DOHH2 (cell line): ENCODE measurements at regions not wholly inside any gene's neighbourhood (a gene's known extent, or its start where the extent isn't known, plus 50 kb on each side); places are given as distances from the start of the nearest gene placed in this dataset.

Source experiments
- H3F3A ChIP-seq: fragments of 200-600 bp; sonication (generic), shearing (Covaris generic); 2 replicates; pipeline ENCODE4 v1.6.0; 2016; ENCODE audit warnings: antibody characterized with exemption, mild to moderate bottlenecking; ENCODE audit not compliant: control insufficient read depth, insufficient read depth
- H3K27ac ChIP-seq: fragments of 200-600 bp; sonication (generic); 2 replicates; pipeline ENCODE4 v1.5.1; 2014; ENCODE audit warnings: low read depth, mild to moderate bottlenecking, low read length, moderate library complexity
- H3K27me3 ChIP-seq: fragments of 200-600 bp; sonication (generic); 2 replicates; pipeline ENCODE4 v1.6.1; 2014; ENCODE audit warnings: mild to moderate bottlenecking, low read length, mixed read lengths; ENCODE audit not compliant: control insufficient read depth
- H3K36me3 ChIP-seq: fragments of 200-600 bp; sonication (generic); 2 replicates; pipeline ENCODE4 v1.6.1; 2014; ENCODE audit warnings: mild to moderate bottlenecking, low read length, moderate library complexity, mixed read lengths; ENCODE audit not compliant: control insufficient read depth
- H3K4me1 ChIP-seq: fragments of 200-600 bp; sonication (generic); 2 replicates; pipeline ENCODE4 v1.6.1; 2014; ENCODE audit warnings: mild to moderate bottlenecking, low read length, mixed read lengths; ENCODE audit not compliant: control insufficient read depth
- H3K4me2 ChIP-seq: fragments of 200-600 bp; sonication (generic); 2 replicates; pipeline ENCODE4 v1.6.0; 2014; ENCODE audit warnings: mild to moderate bottlenecking, low read length, moderate library complexity
- H3K4me3 ChIP-seq: fragments of 200-600 bp; sonication (generic); 2 replicates; pipeline ENCODE4 v1.5.1; 2014; ENCODE audit warnings: mild to moderate bottlenecking, low read length, mixed read lengths
- H3K79me2 ChIP-seq: fragments of 200-600 bp; sonication (generic); 2 replicates; pipeline ENCODE4 v1.6.1; 2014; ENCODE audit warnings: mild to moderate bottlenecking, low read length, mixed read lengths; ENCODE audit not compliant: control insufficient read depth
- H3K9me2 ChIP-seq: fragments of 200-600 bp; sonication (generic); replicated peaks from 2 replicates; pipeline ENCODE4 v1.6.1; 2014; ENCODE audit warnings: mild to moderate bottlenecking, low read length, mixed read lengths; ENCODE audit not compliant: control insufficient read depth
- H3K9me3 ChIP-seq: fragments of 200-600 bp; sonication (generic); 2 replicates; pipeline ENCODE4 v1.6.1; 2014; ENCODE audit warnings: antibody characterized with exemption, low read length, mixed read lengths; ENCODE audit not compliant: control insufficient read depth, insufficient read depth
- H4K20me1 ChIP-seq: fragments of 200-600 bp; sonication (generic); 2 replicates; pipeline ENCODE4 v1.6.0; 2014; ENCODE audit warnings: low read depth, mild to moderate bottlenecking, antibody characterized with exemption, low read length, moderate library complexity; ENCODE audit not compliant: control insufficient read depth, insufficient read depth
- CTCF ChIP-seq: fragments of 200-600 bp; sonication (generic); IDR thresholded peaks from one replicate; pipeline ENCODE4 v1.5.1; 2014; ENCODE audit warnings: antibody characterized with exemption, mild to moderate bottlenecking, low read depth, low read length; ENCODE audit not compliant: poor library complexity, severe bottlenecking
- EZH2phosphoT487 ChIP-seq: fragments of 200-600 bp; sonication (generic); IDR thresholded peaks from 2 replicates; pipeline ENCODE4 v1.6.1; 2017; ENCODE audit warnings: borderline replicate concordance, mild to moderate bottlenecking, antibody characterized with exemption, low read length, moderate library complexity, mixed read lengths

- Histone ChIP-seq H3K36me3 (no peaks in the 10 kb centered on the region), H3K27ac (no peak overlapping the region), H3K9me2 (no peaks in the 10 kb centered on the region), H3K79me2 (no peaks in the 10 kb centered on the region), H3F3A (no peaks in the 10 kb centered on the region), H3K4me3 (no peak overlapping the region), H3K27me3 (peaks cover 6% of the 10 kb centered on the region; the same call in 1 of the 2 replicates), H3K9me3 (no peaks in the 10 kb centered on the region), H3K4me1 (peaks cover 3% of the 10 kb centered on the region), H3K4me2 (no peak overlapping the region), H4K20me1 (no peaks in the 10 kb centered on the region)
- no peak for TF ChIP-seq EZH2phosphoT487
- TF ChIP-seq CTCF = no peak
Measured at GRCh38 chr1:18038051-18038450, 69.5 kb upstream of the IGSF21 start.

- Histone ChIP-seq H3K9me3 (no peaks in the 10 kb centered on the region), H3K36me3 (no peaks in the 10 kb centered on the region), H3K4me3 (no peak overlapping the region), H4K20me1 (no peaks in the 10 kb centered on the region), H3K27me3 (peaks cover 6% of the 10 kb centered on the region; the same call in 1 of the 2 replicates), H3K4me1 (peaks cover 3% of the 10 kb centered on the region), H3F3A (no peaks in the 10 kb centered on the region), H3K79me2 (no peaks in the 10 kb centered on the region), H3K27ac (no peak overlapping the region), H3K9me2 (no peaks in the 10 kb centered on the region), H3K4me2 (no peak overlapping the region)
- TF ChIP-seq EZH2phosphoT487 = no peak
- no peak for TF ChIP-seq CTCF
Measured at GRCh38 chr1:18039102-18039501, 68.5 kb upstream of the IGSF21 start.

- Histone ChIP-seq H3K27ac (no peak overlapping the region), H3F3A (no peaks in the 10 kb centered on the region), H3K4me1 (peaks cover 3% of the 10 kb centered on the region), H3K4me2 (no peak overlapping the region), H3K79me2 (no peaks in the 10 kb centered on the region), H3K9me3 (no peaks in the 10 kb centered on the region), H3K4me3 (no peak overlapping the region), H3K27me3 (peaks cover 6% of the 10 kb centered on the region; the same call in 1 of the 2 replicates), H3K9me2 (no peaks in the 10 kb centered on the region), H3K36me3 (no peaks in the 10 kb centered on the region), H4K20me1 (no peaks in the 10 kb centered on the region)
- TF ChIP-seq EZH2phosphoT487 (no peak), CTCF (no peak)
Measured at GRCh38 chr1:18041102-18041501, 66.5 kb upstream of the IGSF21 start.
